ENCODE measurements at regions not wholly inside any gene's neighbourhood (a gene's known extent, or its start where the extent isn't known, plus 50 kb on each side); places are given as distances from the start of the nearest gene placed in this dataset.

DNA sequence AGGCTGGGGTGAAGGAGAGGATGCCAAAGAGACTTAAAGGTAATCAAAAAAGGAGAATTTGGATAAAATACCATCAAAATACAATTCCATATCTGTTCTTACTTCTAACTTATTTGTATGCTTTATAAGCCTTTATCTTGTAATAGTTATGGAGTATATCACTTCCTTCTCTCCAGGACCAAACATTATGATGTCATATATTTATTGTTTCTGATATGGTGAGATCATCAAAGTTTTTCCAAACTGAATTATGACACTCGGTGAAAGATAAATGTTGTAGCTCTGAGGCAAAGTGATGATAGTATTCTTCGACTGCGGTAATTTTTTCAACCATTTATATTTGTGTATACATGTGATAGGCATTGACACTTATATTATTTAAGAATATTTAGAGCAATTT, 619.3 kb upstream of the TECRL start:
- no peaks in the 10 kb centered on the region for H3K36me3 ChIP-seq (ENCODE audit: low read depth)
- no peak overlapping the region for H3K4me3 ChIP-seq (ENCODE audit: severe bottlenecking)
- H3K9me3 ChIP-seq (ENCODE audit: severe bottlenecking), result no peaks in the 10 kb centered on the region
- no peak for ATAC-seq (ENCODE audit: low read depth)
- TF ChIP-seq, protein P1, sequence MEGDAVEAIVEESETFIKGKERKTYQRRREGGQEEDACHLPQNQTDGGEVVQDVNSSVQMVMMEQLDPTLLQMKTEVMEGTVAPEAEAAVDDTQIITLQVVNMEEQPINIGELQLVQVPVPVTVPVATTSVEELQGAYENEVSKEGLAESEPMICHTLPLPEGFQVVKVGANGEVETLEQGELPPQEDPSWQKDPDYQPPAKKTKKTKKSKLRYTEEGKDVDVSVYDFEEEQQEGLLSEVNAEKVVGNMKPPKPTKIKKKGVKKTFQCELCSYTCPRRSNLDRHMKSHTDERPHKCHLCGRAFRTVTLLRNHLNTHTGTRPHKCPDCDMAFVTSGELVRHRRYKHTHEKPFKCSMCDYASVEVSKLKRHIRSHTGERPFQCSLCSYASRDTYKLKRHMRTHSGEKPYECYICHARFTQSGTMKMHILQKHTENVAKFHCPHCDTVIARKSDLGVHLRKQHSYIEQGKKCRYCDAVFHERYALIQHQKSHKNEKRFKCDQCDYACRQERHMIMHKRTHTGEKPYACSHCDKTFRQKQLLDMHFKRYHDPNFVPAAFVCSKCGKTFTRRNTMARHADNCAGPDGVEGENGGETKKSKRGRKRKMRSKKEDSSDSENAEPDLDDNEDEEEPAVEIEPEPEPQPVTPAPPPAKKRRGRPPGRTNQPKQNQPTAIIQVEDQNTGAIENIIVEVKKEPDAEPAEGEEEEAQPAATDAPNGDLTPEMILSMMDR (IDR thresholded peaks at IDR 0.05; ENCODE audit: poor library complexity, severe bottlenecking), result no peak
- no peak for DNase-seq (ENCODE audit: low spot score)
- H3K27me3 ChIP-seq (ENCODE audit: insufficient read depth, poor library complexity, severe bottlenecking), result no peaks in the 10 kb centered on the region
- H3K4me1 ChIP-seq (ENCODE audit: insufficient read depth, poor library complexity, severe bottlenecking), result no peaks in the 10 kb centered on the region
- no peak overlapping the region for H3K27ac ChIP-seq (ENCODE audit: poor library complexity, severe bottlenecking)

DNA sequence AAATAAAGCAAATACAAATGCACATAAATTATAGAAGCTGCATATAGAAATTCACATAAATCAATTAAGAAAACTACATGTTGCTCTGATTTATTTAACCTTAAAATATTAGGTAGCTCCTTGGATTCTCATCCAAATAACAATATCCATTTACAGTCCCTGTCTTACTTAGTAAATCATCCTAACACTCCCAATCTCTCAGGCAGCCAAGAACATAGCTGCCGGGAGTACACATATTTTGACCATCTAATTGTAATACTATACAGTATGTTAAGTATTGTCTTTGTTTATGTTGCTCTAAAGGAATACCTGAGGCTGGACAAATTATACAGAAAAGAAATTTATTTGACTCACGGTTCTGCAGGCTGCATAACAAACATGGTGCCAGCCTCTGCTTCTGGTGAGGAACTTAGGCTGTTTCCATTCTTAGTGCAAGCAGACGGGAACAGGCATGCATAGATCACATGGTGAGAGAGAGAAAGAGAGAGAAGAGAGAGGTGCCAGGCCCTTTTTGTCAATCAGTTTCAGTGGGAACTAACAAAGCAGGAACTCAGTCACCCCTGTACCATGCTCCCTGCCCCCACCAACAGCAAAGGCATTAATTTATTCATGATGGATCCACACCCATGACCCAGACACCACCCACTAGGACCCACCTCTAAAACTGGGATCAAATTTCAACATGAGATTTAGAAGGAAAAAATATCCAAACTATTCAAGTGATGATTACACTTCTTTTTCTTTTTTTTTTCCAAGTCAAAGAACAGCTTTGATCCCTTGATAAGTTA, 614.8 kb upstream of the TECRL start:
- ATAC-seq (ENCODE audit: low read depth), result no peak
- Histone ChIP-seq H3K4me3 (ENCODE audit: severe bottlenecking) (no peak overlapping the region), H3K36me3 (ENCODE audit: low read depth) (no peaks in the 10 kb centered on the region), H3K9me3 (ENCODE audit: severe bottlenecking) (no peaks in the 10 kb centered on the region), H3K27me3 (ENCODE audit: insufficient read depth, poor library complexity, severe bottlenecking) (no peaks in the 10 kb centered on the region), H3K4me1 (ENCODE audit: insufficient read depth, poor library complexity, severe bottlenecking) (no peaks in the 10 kb centered on the region), H3K27ac (ENCODE audit: poor library complexity, severe bottlenecking) (no peak overlapping the region)
- TF ChIP-seq, protein P1 (IDR thresholded peaks at IDR 0.05; ENCODE audit: poor library complexity, severe bottlenecking), result no peak
- DNase-seq (ENCODE audit: low spot score), result no peak

DNA sequence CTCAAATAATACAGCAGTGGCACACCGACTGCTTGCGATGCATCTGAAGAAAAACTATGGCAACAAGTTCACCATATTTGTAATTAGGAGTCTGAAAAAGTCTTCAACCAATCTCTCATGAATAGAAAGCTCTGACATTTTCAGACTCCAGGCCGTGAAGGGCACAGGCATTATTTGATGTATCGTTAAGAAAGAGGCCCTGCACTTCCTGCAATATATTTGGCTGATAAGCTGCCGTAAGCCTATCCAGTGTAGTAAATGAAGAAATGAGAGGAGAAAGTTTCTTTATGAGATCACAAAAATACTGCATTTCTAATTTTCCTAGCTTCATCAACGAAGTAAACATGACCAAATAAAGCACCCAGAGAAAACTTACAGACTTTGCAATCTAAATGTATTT, 613.8 kb upstream of the TECRL start:
- H3K27me3 ChIP-seq (ENCODE audit: insufficient read depth, poor library complexity, severe bottlenecking), result no peaks in the 10 kb centered on the region
- TF ChIP-seq, protein P1 (IDR thresholded peaks at IDR 0.05; ENCODE audit: poor library complexity, severe bottlenecking), result no peak
- no peak for ATAC-seq (ENCODE audit: low read depth)
- H3K27ac ChIP-seq (ENCODE audit: poor library complexity, severe bottlenecking), result no peak overlapping the region
- no peak overlapping the region for H3K4me3 ChIP-seq (ENCODE audit: severe bottlenecking)
- no peak for DNase-seq (ENCODE audit: low spot score)
- no peaks in the 10 kb centered on the region for H3K4me1 ChIP-seq (ENCODE audit: insufficient read depth, poor library complexity, severe bottlenecking)
- no peaks in the 10 kb centered on the region for H3K9me3 ChIP-seq (ENCODE audit: severe bottlenecking)
- no peaks in the 10 kb centered on the region for H3K36me3 ChIP-seq (ENCODE audit: low read depth)

DNA sequence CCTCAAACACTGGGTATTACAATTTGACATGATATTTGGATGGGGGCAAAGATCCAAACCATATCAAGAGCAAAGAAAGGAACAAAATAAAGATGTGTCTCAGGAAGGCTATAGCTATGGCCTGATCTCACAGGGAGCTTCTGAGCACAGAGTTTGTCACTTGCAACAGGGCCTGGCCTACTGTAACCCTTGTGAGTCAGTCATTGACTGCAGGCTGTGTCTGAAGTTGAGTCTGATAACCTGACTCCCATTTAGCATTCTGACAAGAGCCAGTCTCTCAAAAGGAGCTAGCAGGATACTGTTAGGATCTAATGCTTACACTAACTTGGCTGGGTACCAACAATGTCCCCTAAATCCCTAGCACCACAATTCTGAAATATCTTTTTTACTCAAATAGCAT, 612.5 kb upstream of the TECRL start:
- H3K27me3 ChIP-seq (ENCODE audit: insufficient read depth, poor library complexity, severe bottlenecking), result no peaks in the 10 kb centered on the region
- ATAC-seq (ENCODE audit: low read depth) (no peak), DNase-seq (ENCODE audit: low spot score) (no peak)
- H3K27ac ChIP-seq (ENCODE audit: poor library complexity, severe bottlenecking), result no peak overlapping the region
- no peaks in the 10 kb centered on the region for H3K36me3 ChIP-seq (ENCODE audit: low read depth)
- H3K9me3 ChIP-seq (ENCODE audit: severe bottlenecking), result no peaks in the 10 kb centered on the region
- H3K4me1 ChIP-seq (ENCODE audit: insufficient read depth, poor library complexity, severe bottlenecking), result no peaks in the 10 kb centered on the region
- TF ChIP-seq, protein P1 (IDR thresholded peaks at IDR 0.05; ENCODE audit: poor library complexity, severe bottlenecking), result no peak
- no peak overlapping the region for H3K4me3 ChIP-seq (ENCODE audit: severe bottlenecking)

DNA sequence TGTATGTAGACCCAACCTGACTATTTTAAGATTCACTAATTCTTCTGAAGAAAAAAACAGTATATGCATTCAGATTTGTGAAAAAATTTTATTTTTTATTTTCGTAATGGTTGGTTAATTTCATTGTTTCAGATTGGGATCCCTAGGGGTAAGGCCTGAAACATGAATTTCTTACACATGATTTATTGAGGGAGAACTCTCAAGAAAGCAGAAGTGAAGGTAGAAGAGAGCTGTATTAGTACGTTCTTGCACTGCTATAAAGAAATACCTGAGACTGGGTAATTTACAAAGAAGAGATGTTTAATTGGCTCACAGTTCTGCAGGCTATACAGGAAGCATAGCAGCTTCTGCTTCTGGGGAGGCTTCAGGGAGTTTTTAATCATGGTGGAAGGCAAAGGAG, 611.9 kb upstream of the TECRL start:
- no peaks in the 10 kb centered on the region for H3K36me3 ChIP-seq (ENCODE audit: low read depth)
- H3K27ac ChIP-seq (ENCODE audit: poor library complexity, severe bottlenecking), result no peak overlapping the region
- no peaks in the 10 kb centered on the region for H3K4me1 ChIP-seq (ENCODE audit: insufficient read depth, poor library complexity, severe bottlenecking)
- TF ChIP-seq, protein P1 (IDR thresholded peaks at IDR 0.05; ENCODE audit: poor library complexity, severe bottlenecking), result no peak
- no peak for ATAC-seq (ENCODE audit: low read depth)
- H3K27me3 ChIP-seq (ENCODE audit: insufficient read depth, poor library complexity, severe bottlenecking), result no peaks in the 10 kb centered on the region
- H3K4me3 ChIP-seq (ENCODE audit: severe bottlenecking), result no peak overlapping the region
- H3K9me3 ChIP-seq (ENCODE audit: severe bottlenecking), result no peaks in the 10 kb centered on the region
- no peak for DNase-seq (ENCODE audit: low spot score)
